SK-N-SH (cell line): ENCODE measurements at regions not wholly inside any gene's neighbourhood (a gene's known extent, or its start where the extent isn't known, plus 50 kb on each side); places are given as distances from the start of the nearest gene placed in this dataset.

ENCODE experiments used
- CTCF ChIA-PET: fragments of 300-600, 350-600 bp; formaldehyde crosslinking; extraction: SDS; loops from one replicate; lab custom pipeline; 2021; lab: Yijun Ruan, JAX
- POLR2A ChIA-PET: fragments of 350-600 bp; sonication (Branson Sonifier 250); formaldehyde crosslinking; extraction: SDS; loops from one replicate; lab custom pipeline; 2020; ENCODE audit warnings: antibody characterized with exemption, inconsistent platforms; lab: Yijun Ruan, JAX
- DNase-seq: peaks from one replicate; pipeline ENCODE4 v3.0.0; 2012
- H2AFZ ChIP-seq: fragments of 200-600 bp; sonication (generic); 2 replicates; pipeline ENCODE4 v1.8.1; 2016; ENCODE audit warnings: antibody characterized with exemption, mild to moderate bottlenecking, low read depth
- H3F3A ChIP-seq: fragments of 200-600 bp; sonication (generic); replicated peaks from 2 replicates; pipeline ENCODE3; 2016; ENCODE audit warnings: antibody characterized with exemption, mild to moderate bottlenecking; ENCODE audit not compliant: insufficient read depth
- H3K27ac ChIP-seq, 2 experiments: fragments of 200-500 bp in 1 of 2; fragments of 200-600 bp in 1 of 2; sonication (Bioruptor generic) in 1 of 2; sonication (generic), shearing (Covaris generic) in 1 of 2; 2 replicates each; pipeline versions ENCODE4 v1.5.1 to v1.6.1; 2014 to 2016; ENCODE audit warnings: low read depth in 2 of 2, inconsistent platforms in 1 of 2, low read length in 1 of 2, mild to moderate bottlenecking in 1 of 2, mixed read lengths in 1 of 2
- H3K27me3 ChIP-seq: fragments of 200-600 bp; sonication (generic), shearing (Covaris generic); 2 replicates; pipeline ENCODE4 v1.6.1; 2016; ENCODE audit warnings: mixed run types; ENCODE audit not compliant: insufficient read depth
- H3K36me3 ChIP-seq, 2 experiments: fragments of 200-500 bp in 1 of 2; fragments of 200-600 bp in 1 of 2; sonication (Bioruptor generic) in 1 of 2; sonication (generic) in 1 of 2; replicated peaks in 1 of 2; 2 replicates each; pipeline versions ENCODE3 to v1.5.1; 2014 to 2016; ENCODE audit warnings: low read length in 1 of 2, mild to moderate bottlenecking in 1 of 2; ENCODE audit not compliant: insufficient read depth in 2 of 2, control insufficient read depth in 1 of 2
- H3K4me1 ChIP-seq, 2 experiments: fragments of 200-500 bp in 1 of 2; fragments of 200-600 bp in 1 of 2; sonication (Bioruptor generic) in 1 of 2; sonication (generic), shearing (Covaris generic) in 1 of 2; 2 replicates each; pipeline versions ENCODE4 v1.5.1 to v1.6.1; 2014 to 2016; ENCODE audit warnings: low read depth in 1 of 2, low read length in 1 of 2, mixed run types in 1 of 2; ENCODE audit not compliant: insufficient read depth in 2 of 2, control insufficient read depth in 1 of 2
- H3K4me2 ChIP-seq: fragments of 200-600 bp; sonication (generic), shearing (Covaris generic); 2 replicates; pipeline ENCODE4 v1.6.1; 2017; ENCODE audit warnings: mixed run types
- H3K4me3 ChIP-seq, 2 experiments: fragments of 200-500 bp in 1 of 2; fragments of 200-600 bp in 1 of 2; sonication (Bioruptor generic) in 1 of 2; sonication (generic), shearing (Covaris generic) in 1 of 2; 2 replicates each; pipeline versions ENCODE4 v1.5.1 to v1.8.1; 2014 to 2016; ENCODE audit warnings: low read depth in 2 of 2, inconsistent platforms in 1 of 2, low read length in 1 of 2, mild to moderate bottlenecking in 1 of 2, mixed read lengths in 1 of 2, moderate library complexity in 1 of 2
- H3K79me2 ChIP-seq: fragments of 200-600 bp; sonication (generic); 2 replicates; pipeline ENCODE4 v1.8.1; 2017; ENCODE audit warnings: mild to moderate bottlenecking; ENCODE audit not compliant: insufficient read depth
- H3K9ac ChIP-seq: fragments of 200-600 bp; sonication (generic); 2 replicates; pipeline ENCODE4 v1.6.1; 2017; ENCODE audit warnings: mixed run types
- H3K9me2 ChIP-seq: fragments of 200-600 bp; sonication (generic); 2 replicates; pipeline ENCODE4 v1.6.1; 2017; ENCODE audit warnings: mixed run types
- H3K9me3 ChIP-seq: fragments of 200-600 bp; sonication (generic); 2 replicates; pipeline ENCODE4 v1.6.1; 2017; ENCODE audit warnings: mixed run types, mild to moderate bottlenecking, moderate library complexity
- H4K20me1 ChIP-seq: fragments of 200-600 bp; sonication (generic); 2 replicates; pipeline ENCODE4 v1.6.1; 2017; ENCODE audit warnings: mild to moderate bottlenecking, mixed run types; ENCODE audit not compliant: insufficient read depth
- ELF1 ChIP-seq: IDR thresholded peaks from 2 replicates; pipeline ENCODE4 v1.4.0; 2012
- EP300 ChIP-seq, 2 experiments: IDR thresholded peaks; 2 replicates each; pipeline versions ENCODE4 v1.4.0 to v1.6.1; 2012; ENCODE audit warnings: borderline replicate concordance in 1 of 2, low read depth in 1 of 2, low read length in 1 of 2
- GABPA ChIP-seq: IDR thresholded peaks from 2 replicates; pipeline ENCODE4 v1.4.0; 2012; ENCODE audit warnings: low read depth, mild to moderate bottlenecking
- GATA2 ChIP-seq: sonication (generic); formaldehyde crosslinking; IDR thresholded peaks from 2 replicates; pipeline ENCODE4 v1.5.0; 2020; ENCODE audit warnings: mild to moderate bottlenecking, missing genetic modification reagents
- MEF2A ChIP-seq: IDR thresholded peaks from 2 replicates; pipeline ENCODE4 v1.4.0; 2012; ENCODE audit warnings: low read depth, borderline replicate concordance
- NFIC ChIP-seq: IDR thresholded peaks from 2 replicates; pipeline ENCODE4 v1.4.0; 2012; ENCODE audit warnings: borderline replicate concordance
- NRF1 ChIP-seq: IDR thresholded peaks from 2 replicates; pipeline ENCODE4 v1.6.1; 2012; ENCODE audit warnings: low read depth, mild to moderate bottlenecking, low read length
- RCOR1 ChIP-seq: fragments of 150-350 bp; IDR thresholded peaks from 2 replicates; pipeline ENCODE4 v1.6.1; 2017; ENCODE audit warnings: antibody characterized with exemption, low read length
- REST ChIP-seq: IDR thresholded peaks from 2 replicates; pipeline ENCODE4 v1.6.1; 2012; ENCODE audit warnings: mild to moderate bottlenecking, low read depth, low read length, moderate library complexity
- RFX5 ChIP-seq: IDR thresholded peaks from 2 replicates; pipeline ENCODE4 v1.6.1; 2012; ENCODE audit warnings: mild to moderate bottlenecking, improper control_type of control experiment, low read length
- SIN3A ChIP-seq: IDR thresholded peaks from 2 replicates; pipeline ENCODE4 v1.6.1; 2012; ENCODE audit warnings: low read depth, mild to moderate bottlenecking, low read length, moderate library complexity, borderline replicate concordance
- USF1 ChIP-seq: IDR thresholded peaks from 2 replicates; pipeline ENCODE4 v1.4.0; 2012; ENCODE audit warnings: low read depth, borderline replicate concordance
- WGBS: methylation state at CpG from one replicate; pipeline ENCODE4 v1.1.6; 2017; ENCODE audit warnings: low lambda C conversion rate; 5-methylcytosine and 5-hydroxymethylcytosine counted together
- TF ChIP-seq, protein P1 (sequence below): fragments of 200-600 bp; sonication (generic); IDR thresholded peaks from 2 replicates; pipeline ENCODE4 v1.6.1; 2017; ENCODE audit warnings: antibody characterized with exemption, mild to moderate bottlenecking, moderate library complexity
- TF ChIP-seq, protein P2 (sequence below): fragments of 150-350 bp; IDR thresholded peaks from 2 replicates; pipeline ENCODE4 v1.6.1; 2017; ENCODE audit warnings: antibody characterized with exemption, low read length, low read depth, borderline replicate concordance

- CTCF ChIA-PET = interaction anchor here (1.7 kb wide), 1 partner anchor 58 kb away, joined by 3 read pairs; no protein-coding TSS in a partner anchor
- no peaks in the 10 kb centered on the region for H3K36me3 ChIP-seq
- WGBS = 8% methylated on average over 1 of the region's 1 CpG
- no peak overlapping the region for H2AFZ ChIP-seq
- TF ChIP-seq GATA2 (CRISPR knock-in tag) = no peak
- TF ChIP-seq NRF1 = no peak
- TF ChIP-seq, protein P1, sequence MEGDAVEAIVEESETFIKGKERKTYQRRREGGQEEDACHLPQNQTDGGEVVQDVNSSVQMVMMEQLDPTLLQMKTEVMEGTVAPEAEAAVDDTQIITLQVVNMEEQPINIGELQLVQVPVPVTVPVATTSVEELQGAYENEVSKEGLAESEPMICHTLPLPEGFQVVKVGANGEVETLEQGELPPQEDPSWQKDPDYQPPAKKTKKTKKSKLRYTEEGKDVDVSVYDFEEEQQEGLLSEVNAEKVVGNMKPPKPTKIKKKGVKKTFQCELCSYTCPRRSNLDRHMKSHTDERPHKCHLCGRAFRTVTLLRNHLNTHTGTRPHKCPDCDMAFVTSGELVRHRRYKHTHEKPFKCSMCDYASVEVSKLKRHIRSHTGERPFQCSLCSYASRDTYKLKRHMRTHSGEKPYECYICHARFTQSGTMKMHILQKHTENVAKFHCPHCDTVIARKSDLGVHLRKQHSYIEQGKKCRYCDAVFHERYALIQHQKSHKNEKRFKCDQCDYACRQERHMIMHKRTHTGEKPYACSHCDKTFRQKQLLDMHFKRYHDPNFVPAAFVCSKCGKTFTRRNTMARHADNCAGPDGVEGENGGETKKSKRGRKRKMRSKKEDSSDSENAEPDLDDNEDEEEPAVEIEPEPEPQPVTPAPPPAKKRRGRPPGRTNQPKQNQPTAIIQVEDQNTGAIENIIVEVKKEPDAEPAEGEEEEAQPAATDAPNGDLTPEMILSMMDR = no peak
- no peak for TF ChIP-seq GABPA
- no peak for TF ChIP-seq USF1
- no peak for TF ChIP-seq RFX5
- TF ChIP-seq, all 33 proteins: peak for 0
- Histone ChIP-seq H3K9ac (no peak overlapping the region), H3K9me2 (no peaks in the 10 kb centered on the region), H3K79me2 (no peaks in the 10 kb centered on the region), H3K9me3 (no peaks in the 10 kb centered on the region), H3K4me2 (no peak overlapping the region), H3K27me3 (no peaks in the 10 kb centered on the region), H3K27ac (no peak overlapping the region), H4K20me1 (no peaks in the 10 kb centered on the region), H3K4me3 (no peak overlapping the region), H3K4me1 (peaks cover 0 to 5% of the 10 kb centered on the region in 2 experiments; a peak in 2 of 4 replicates), H3F3A (no peaks in the 10 kb centered on the region)
- POLR2A ChIA-PET = no interaction called here
- no peak for DNase-seq
Measured at GRCh38 chr13:78298657-78299056, 304.7 kb downstream of the POU4F1 start.

DNA sequence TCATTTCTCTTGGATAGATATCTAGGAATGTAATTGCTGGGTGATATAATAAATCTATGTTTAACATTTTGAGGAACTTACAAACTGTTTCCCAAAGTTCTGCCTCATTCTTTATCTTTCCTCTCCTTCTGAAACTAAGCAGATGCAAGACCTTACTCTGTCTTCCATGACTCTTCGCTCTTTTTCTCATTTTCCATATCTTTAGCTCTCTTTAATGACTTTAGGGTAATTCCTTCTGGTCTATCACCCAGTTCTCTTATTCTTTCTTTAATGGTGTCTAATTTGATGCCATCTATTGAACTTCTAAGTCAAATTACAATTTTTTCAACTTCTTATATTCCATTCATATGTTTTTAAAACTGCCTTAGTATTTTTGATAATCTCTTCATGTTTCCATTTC is 316.6 kb downstream of the POU4F1 start:
- no peaks in the 10 kb centered on the region for H3F3A ChIP-seq
- no peaks in the 10 kb centered on the region for H3K27me3 ChIP-seq
- no peak overlapping the region for H3K4me2 ChIP-seq
- no peaks in the 10 kb centered on the region for H4K20me1 ChIP-seq
- H3K9ac ChIP-seq = no peak overlapping the region
- no peak overlapping the region for H3K27ac ChIP-seq
- TF ChIP-seq RCOR1 (no peak), EP300 (IDR thresholded peaks at IDR 0.05; ENCODE audit: borderline replicate concordance in 1 of 2, low read depth in 1 of 2, low read length in 1 of 2) (no peak), ELF1 (no peak), GABPA (no peak), SIN3A (no peak), REST (no peak), MEF2A (no peak), RFX5 (no peak), NFIC (no peak)
- TF ChIP-seq, protein P2, sequence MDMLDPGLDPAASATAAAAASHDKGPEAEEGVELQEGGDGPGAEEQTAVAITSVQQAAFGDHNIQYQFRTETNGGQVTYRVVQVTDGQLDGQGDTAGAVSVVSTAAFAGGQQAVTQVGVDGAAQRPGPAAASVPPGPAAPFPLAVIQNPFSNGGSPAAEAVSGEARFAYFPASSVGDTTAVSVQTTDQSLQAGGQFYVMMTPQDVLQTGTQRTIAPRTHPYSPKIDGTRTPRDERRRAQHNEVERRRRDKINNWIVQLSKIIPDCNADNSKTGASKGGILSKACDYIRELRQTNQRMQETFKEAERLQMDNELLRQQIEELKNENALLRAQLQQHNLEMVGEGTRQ = no peak
- no peaks in the 10 kb centered on the region for H3K9me2 ChIP-seq
- ChIA-PET POLR2A (no interaction called here), CTCF (no interaction called here)
- H3K36me3 ChIP-seq = no peaks in the 10 kb centered on the region
- no peaks in the 10 kb centered on the region; the same call in 1 of the 2 replicates for H3K9me3 ChIP-seq
- no peaks in the 10 kb centered on the region for H3K79me2 ChIP-seq
- DNase-seq = no peak
- no peaks in the 10 kb centered on the region for H3K4me1 ChIP-seq
- H3K4me3 ChIP-seq = no peak overlapping the region
- no peak overlapping the region for H2AFZ ChIP-seq
- WGBS = 3% methylated on average over 1 of the region's 1 CpG
